Endodermal cell (in vitro differentiated cells): ENCODE measurements at regions not wholly inside any gene's neighbourhood (a gene's known extent, or its start where the extent isn't known, plus 50 kb on each side); places are given as distances from the start of the nearest gene placed in this dataset.
"Not testable (repeated sequence)": the region's sequence is repeated elsewhere in the genome, so short reads cannot be mapped to it uniquely, and the experiment has no call there.

Source experiments
- DNase-seq: peaks from one replicate; pipeline ENCODE4 v3.0.0-alpha.2; 2017
- H3K27ac ChIP-seq: 2 replicates; pipeline ENCODE4 v1.5.1; 2013; ENCODE audit warnings: mild to moderate bottlenecking, low read depth, low read length, moderate library complexity
- H3K27me3 ChIP-seq: 2 replicates; pipeline ENCODE4 v1.6.1; 2013; ENCODE audit warnings: mild to moderate bottlenecking, low read length, moderate library complexity; ENCODE audit not compliant: insufficient read depth, control insufficient read depth, poor library complexity, severe bottlenecking
- H3K36me3 ChIP-seq: 2 replicates; pipeline ENCODE4 v1.7.0; 2013; ENCODE audit warnings: mild to moderate bottlenecking, low read length, moderate library complexity; ENCODE audit not compliant: control insufficient read depth, insufficient read depth
- H3K4me1 ChIP-seq: one replicate; pipeline ENCODE4 v1.7.0; 2013; ENCODE audit warnings: low read length; ENCODE audit not compliant: control insufficient read depth, insufficient read depth
- H3K4me3 ChIP-seq: 2 replicates; pipeline ENCODE4 v1.5.1; 2013; ENCODE audit warnings: mild to moderate bottlenecking, low read length, moderate library complexity
- H3K9ac ChIP-seq: 2 replicates; pipeline ENCODE4 v1.6.1; 2013; ENCODE audit warnings: mild to moderate bottlenecking, low read length, moderate library complexity; ENCODE audit not compliant: poor library complexity, severe bottlenecking; ENCODE audit errors: extremely low read depth
- H3K9me3 ChIP-seq: 2 replicates; pipeline ENCODE4 v1.6.1; 2013; ENCODE audit warnings: mild to moderate bottlenecking, low read length, moderate library complexity; ENCODE audit not compliant: control insufficient read depth
- H3K27ac Mint-ChIP-seq: 2 replicates; pipeline ENCODE4 v1.8.0; 2020; ENCODE audit warnings: mixed read lengths
- H3K27me3 Mint-ChIP-seq: 2 replicates; pipeline ENCODE4 v1.8.0; 2021; ENCODE audit warnings: mild to moderate bottlenecking, mixed read lengths; ENCODE audit not compliant: insufficient read depth
- H3K36me3 Mint-ChIP-seq: 2 replicates; pipeline ENCODE4 v1.8.0; 2020; ENCODE audit warnings: low read depth, mixed read lengths
- H3K4me1 Mint-ChIP-seq: 2 replicates; pipeline ENCODE4 v1.8.0; 2020; ENCODE audit warnings: mixed read lengths
- H3K4me3 Mint-ChIP-seq: 2 replicates; pipeline ENCODE4 v1.8.0; 2020; ENCODE audit warnings: mild to moderate bottlenecking, moderate library complexity, mixed read lengths
- H3K9me3 Mint-ChIP-seq: 2 replicates; pipeline ENCODE4 v1.8.0; 2020; ENCODE audit warnings: mild to moderate bottlenecking, mixed read lengths
- CTCF ChIP-seq: fragments of 200-600 bp; sonication (generic); conservative IDR thresholded peaks from 2 replicates; pipeline ENCODE4 v1.5.0; 2021; ENCODE audit warnings: antibody characterized with exemption, mild to moderate bottlenecking
- WGBS, 2 experiments: methylation state at CpG; one replicate each; pipeline versions ENCODE4 v1.1.5 to v1.1.7; 2013; ENCODE audit warnings: missing lambda C conversion rate in 2 of 2, mixed read lengths in 1 of 2; ENCODE audit not compliant: insufficient coverage in 1 of 2, insufficient read length in 1 of 2; 5-methylcytosine and 5-hydroxymethylcytosine counted together

- H3K27ac Mint-ChIP-seq, H3K9me3 Mint-ChIP-seq, H3K4me1 Mint-ChIP-seq, H3K4me3 ChIP-seq, H3K27ac ChIP-seq, H3K36me3 Mint-ChIP-seq, H3K36me3 ChIP-seq, H3K9ac ChIP-seq, H3K27me3 ChIP-seq, DNase-seq, H3K4me1 ChIP-seq, H3K9me3 ChIP-seq: not testable (repeated sequence)
- Mint-ChIP-seq H3K27me3 (peaks cover 15% of the 10 kb centered on the region), H3K4me3 (peak overlapping the region; percentile 70)
- WGBS, 2 experiments: 40 to 79% methylated on average over 3 to 15 of the region's 23 CpGs
Measured at GRCh38 chr9:42851701-42852100, 668.2 kb downstream of the SPATA31A6 start.

GRCh38 chr9:42852133-42852930 is 668.9 kb downstream of the SPATA31A6 start:
- not testable (repeated sequence) for H3K27ac Mint-ChIP-seq, H3K4me3 ChIP-seq, H3K4me1 ChIP-seq, H3K36me3 Mint-ChIP-seq, H3K4me1 Mint-ChIP-seq, H3K36me3 ChIP-seq, H3K27ac ChIP-seq, H3K9ac ChIP-seq, H3K9me3 ChIP-seq, H3K9me3 Mint-ChIP-seq, H3K27me3 ChIP-seq
- Mint-ChIP-seq H3K4me3 (peak overlapping the region; percentile 70), H3K27me3 (peaks cover 15% of the 10 kb centered on the region)
- 0 to 9% methylated on average over 1 to 66 of the region's 66 CpGs for WGBS, 2 experiments
- peak; percentile 69 for TF ChIP-seq CTCF
- peak; percentile 90 for DNase-seq

- not testable (repeated sequence) for H3K27me3 Mint-ChIP-seq, H3K4me3 ChIP-seq, H3K9me3 ChIP-seq, H3K4me1 ChIP-seq, H3K27ac Mint-ChIP-seq, H3K36me3 Mint-ChIP-seq, H3K36me3 ChIP-seq, H3K9ac ChIP-seq, H3K27me3 ChIP-seq, H3K9me3 Mint-ChIP-seq, H3K27ac ChIP-seq, H3K4me1 Mint-ChIP-seq, DNase-seq, H3K4me3 Mint-ChIP-seq
- 60 to 76% methylated on average over 1 of the region's 1 CpG for WGBS, 2 experiments
Measured at GRCh38 chr9:42860133-42860532, 676.7 kb downstream of the SPATA31A6 start.

GRCh38 chr9:42862465-42862864 is 679.0 kb downstream of the SPATA31A6 start:
- not testable (repeated sequence) for H3K4me3 ChIP-seq, H3K9ac ChIP-seq, DNase-seq, H3K9me3 Mint-ChIP-seq, H3K27me3 Mint-ChIP-seq, H3K27me3 ChIP-seq, H3K4me3 Mint-ChIP-seq, H3K9me3 ChIP-seq, H3K36me3 Mint-ChIP-seq, H3K36me3 ChIP-seq, H3K27ac ChIP-seq, H3K4me1 Mint-ChIP-seq, H3K27ac Mint-ChIP-seq, H3K4me1 ChIP-seq
- no CpG with 5 or more reads among the region's 1 CpG for WGBS, 2 experiments
